CD4-positive, alpha-beta T cell treated with Interleukin-17A for 4 hours (primary cell): ENCODE measurements at regions not wholly inside any gene's neighbourhood (a gene's known extent, or its start where the extent isn't known, plus 50 kb on each side); places are given as distances from the start of the nearest gene placed in this dataset.

Source experiments
- DNase-seq: peaks from one replicate; pipeline ENCODE4 v3.0.0-alpha.2; 2020; ENCODE audit warnings: mixed read lengths

GRCh38 chr14:34208532-34208931 lies 253.5 kb downstream of the SPTSSA start:
- DNase-seq = no peak

GRCh38 chr14:34205799-34206198 lies 254.9 kb upstream of the EGLN3 start:
- DNase-seq = no peak

- DNase-seq = no peak
These were observed 253.9 kb upstream of the EGLN3 start for GRCh38 chr14:34204774-34205173.

GRCh38 chr14:34203251-34203722 lies 252.4 kb upstream of the EGLN3 start:
- DNase-seq = no peak

GRCh38 chr14:34201909-34202637 lies 251.2 kb upstream of the EGLN3 start:
- no peak for DNase-seq

GRCh38 chr14:34199585-34199984 lies 248.7 kb upstream of the EGLN3 start:
- no peak for DNase-seq

- DNase-seq = no peak
These were observed 247.2 kb upstream of the EGLN3 start for GRCh38 chr14:34198096-34198495.

- DNase-seq = no peak
These were observed 245.1 kb upstream of the EGLN3 start for GRCh38 chr14:34195964-34196363.

- DNase-seq = no peak
These were observed 239.8 kb upstream of the EGLN3 start for GRCh38 chr14:34190717-34191116.

GRCh38 chr14:34189866-34190265 lies 239.0 kb upstream of the EGLN3 start:
- DNase-seq = no peak

- no peak for DNase-seq
These were observed 236.7 kb upstream of the EGLN3 start for GRCh38 chr14:34187519-34188044.

- DNase-seq = no peak
These were observed 236.2 kb upstream of the EGLN3 start for GRCh38 chr14:34187061-34187460.

- DNase-seq = no peak
These were observed 233.3 kb upstream of the EGLN3 start for GRCh38 chr14:34184126-34184525.

GRCh38 chr14:34183478-34183877 lies 232.6 kb upstream of the EGLN3 start:
- no peak for DNase-seq

- DNase-seq = no peak
These were observed 230.5 kb upstream of the EGLN3 start for GRCh38 chr14:34181338-34181737.

GRCh38 chr14:34180869-34181268 lies 230.0 kb upstream of the EGLN3 start:
- no peak for DNase-seq

GRCh38 chr14:34180434-34180833 lies 229.6 kb upstream of the EGLN3 start:
- no peak for DNase-seq

- no peak for DNase-seq
These were observed 228.9 kb upstream of the EGLN3 start for GRCh38 chr14:34179727-34180126.

GRCh38 chr14:34177466-34177865 lies 226.6 kb upstream of the EGLN3 start:
- no peak for DNase-seq

- no peak for DNase-seq
These were observed 224.7 kb upstream of the EGLN3 start for GRCh38 chr14:34175574-34175973.

- DNase-seq = no peak
These were observed 224.1 kb upstream of the EGLN3 start for GRCh38 chr14:34174973-34175372.

GRCh38 chr14:34173916-34174315 lies 223.0 kb upstream of the EGLN3 start:
- DNase-seq = no peak

- no peak for DNase-seq
These were observed 221.9 kb upstream of the EGLN3 start for GRCh38 chr14:34172550-34173368.

- DNase-seq = no peak
These were observed 221.2 kb upstream of the EGLN3 start for GRCh38 chr14:34172173-34172451.
